PC-9 (cell line): ENCODE measurements at regions not wholly inside any gene's neighbourhood (a gene's known extent, or its start where the extent isn't known, plus 50 kb on each side); places are given as distances from the start of the nearest gene placed in this dataset.

ENCODE experiments used
- CTCF ChIP-seq: fragments of 200-600 bp; sonication (generic); conservative IDR thresholded peaks from 2 replicates; pipeline ENCODE4 v1.6.1; 2017; ENCODE audit warnings: mixed run types, antibody characterized with exemption, mild to moderate bottlenecking, moderate library complexity
- EZH2 ChIP-seq: fragments of 200-600 bp; sonication (generic); IDR thresholded peaks from 2 replicates; pipeline ENCODE4 v1.8.0; 2017; ENCODE audit warnings: antibody characterized with exemption, low read depth

DNA sequence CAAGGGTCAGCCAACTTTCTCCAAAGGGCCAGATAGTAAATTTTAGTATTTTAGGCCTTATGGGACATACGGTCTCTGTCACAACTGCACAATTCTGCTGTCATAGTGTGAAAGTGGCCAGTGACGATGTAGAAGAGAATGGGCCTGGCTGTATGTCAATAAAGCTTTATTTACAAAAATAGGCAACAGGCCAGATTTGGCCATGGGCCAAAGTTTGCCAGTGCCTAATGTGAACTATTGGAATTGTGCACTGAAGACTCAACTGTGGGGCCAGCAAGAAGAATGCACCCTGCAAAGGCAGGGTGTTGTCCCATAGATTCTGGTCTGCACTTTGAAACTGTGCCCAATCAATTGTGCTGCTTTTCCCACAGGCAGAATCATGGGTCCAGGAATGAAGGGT, 69.4 kb upstream of the PRR23E start:
- TF ChIP-seq CTCF, result no peak
- no peak for TF ChIP-seq EZH2
